SJSA1 (cell line): ENCODE measurements at regions not wholly inside any gene's neighbourhood (a gene's known extent, or its start where the extent isn't known, plus 50 kb on each side); places are given as distances from the start of the nearest gene placed in this dataset.
"Not testable (repeated sequence)": the region's sequence is repeated elsewhere in the genome, so short reads cannot be mapped to it uniquely, and the experiment has no call there.

ENCODE experiments used
- DNase-seq, 2 experiments: peaks; one replicate each; pipeline ENCODE4 v3.0.0-alpha.2; 2015 to 2020; ENCODE audit warnings: low spot score in 2 of 2, low read depth in 1 of 2
- H3K27ac ChIP-seq: fragments of 250-450 bp; sonication (Bioruptor Pico); 2 replicates; pipeline ENCODE4 v1.5.1; 2020; ENCODE audit warnings: mild to moderate bottlenecking, moderate library complexity
- H3K27me3 ChIP-seq: fragments of 250-450 bp; sonication (Bioruptor Pico); replicated peaks from 2 replicates; pipeline ENCODE4 v1.5.1; 2020; ENCODE audit warnings: mild to moderate bottlenecking, moderate library complexity
- H3K36me3 ChIP-seq: fragments of 250-450 bp; sonication (Bioruptor Pico); 2 replicates; pipeline ENCODE4 v1.5.1; 2020; ENCODE audit warnings: mild to moderate bottlenecking
- H3K4me1 ChIP-seq: fragments of 250-450 bp; sonication (Bioruptor Pico); replicated peaks from 2 replicates; pipeline ENCODE4 v1.6.1; 2021; ENCODE audit warnings: mild to moderate bottlenecking
- H3K4me3 ChIP-seq: fragments of 250-450 bp; sonication (Bioruptor Pico); 2 replicates; pipeline ENCODE4 v1.5.1; 2020; ENCODE audit warnings: mild to moderate bottlenecking
- H3K9me3 ChIP-seq: fragments of 250-450 bp; sonication (Bioruptor Pico); replicated peaks from 2 replicates; pipeline ENCODE4 v1.5.1; 2020; ENCODE audit warnings: mild to moderate bottlenecking

GRCh38 chr11:109062445-109062844 lies 359.5 kb upstream of the C11orf87 start:
- H3K36me3 ChIP-seq = no peaks in the 10 kb centered on the region
- H3K4me1 ChIP-seq = no peaks in the 10 kb centered on the region
- H3K4me3 ChIP-seq = no peak overlapping the region
- H3K9me3 ChIP-seq = no peaks in the 10 kb centered on the region
- no peak for DNase-seq
- no peak overlapping the region for H3K27ac ChIP-seq
- H3K27me3 ChIP-seq = no peaks in the 10 kb centered on the region

GRCh38 chr11:109062871-109063270 lies 359.1 kb upstream of the C11orf87 start:
- no peaks in the 10 kb centered on the region for H3K9me3 ChIP-seq
- H3K4me1 ChIP-seq = no peaks in the 10 kb centered on the region
- H3K4me3 ChIP-seq = no peak overlapping the region
- no peaks in the 10 kb centered on the region for H3K36me3 ChIP-seq
- no peaks in the 10 kb centered on the region for H3K27me3 ChIP-seq
- H3K27ac ChIP-seq = no peak overlapping the region
- DNase-seq = no peak

- H3K4me1 ChIP-seq, H3K4me3 ChIP-seq, DNase-seq, H3K27me3 ChIP-seq, H3K27ac ChIP-seq, H3K36me3 ChIP-seq, H3K9me3 ChIP-seq: not testable (repeated sequence)
These were observed 357.2 kb upstream of the C11orf87 start for GRCh38 chr11:109064618-109065311.

- Histone ChIP-seq H3K9me3 (no peaks in the 10 kb centered on the region), H3K4me1 (no peaks in the 10 kb centered on the region), H3K36me3 (no peaks in the 10 kb centered on the region), H3K27me3 (no peaks in the 10 kb centered on the region), H3K27ac (no peak overlapping the region), H3K4me3 (no peak overlapping the region)
- no peak for DNase-seq
These were observed 350.7 kb upstream of the C11orf87 start for GRCh38 chr11:109071262-109071661.

- H3K4me3 ChIP-seq = no peak overlapping the region
- no peaks in the 10 kb centered on the region for H3K9me3 ChIP-seq
- H3K27ac ChIP-seq = no peak overlapping the region
- H3K27me3 ChIP-seq = no peaks in the 10 kb centered on the region
- no peaks in the 10 kb centered on the region for H3K36me3 ChIP-seq
- DNase-seq = no peak
- H3K4me1 ChIP-seq = no peaks in the 10 kb centered on the region
These were observed 350.1 kb upstream of the C11orf87 start for GRCh38 chr11:109071712-109072524.

GRCh38 chr11:109073032-109073822 lies 348.8 kb upstream of the C11orf87 start:
- no peak for DNase-seq
- H3K4me3 ChIP-seq = no peak overlapping the region
- no peaks in the 10 kb centered on the region for H3K4me1 ChIP-seq
- no peaks in the 10 kb centered on the region for H3K36me3 ChIP-seq
- no peak overlapping the region for H3K27ac ChIP-seq
- H3K27me3 ChIP-seq = no peaks in the 10 kb centered on the region
- no peaks in the 10 kb centered on the region for H3K9me3 ChIP-seq

GRCh38 chr11:109075976-109076375 lies 346.0 kb upstream of the C11orf87 start:
- Histone ChIP-seq H3K4me1 (no peaks in the 10 kb centered on the region), H3K27me3 (no peaks in the 10 kb centered on the region), H3K36me3 (no peaks in the 10 kb centered on the region), H3K27ac (no peak overlapping the region), H3K4me3 (no peak overlapping the region), H3K9me3 (no peaks in the 10 kb centered on the region)
- no peak for DNase-seq

GRCh38 chr11:109076870-109077269 lies 345.1 kb upstream of the C11orf87 start:
- Histone ChIP-seq H3K27me3 (no peaks in the 10 kb centered on the region), H3K36me3 (no peaks in the 10 kb centered on the region), H3K9me3 (no peaks in the 10 kb centered on the region), H3K4me3 (no peak overlapping the region), H3K4me1 (no peaks in the 10 kb centered on the region), H3K27ac (no peak overlapping the region)
- DNase-seq = no peak

GRCh38 chr11:109077291-109077920 lies 344.6 kb upstream of the C11orf87 start:
- DNase-seq = no peak
- H3K4me3 ChIP-seq = no peak overlapping the region
- H3K4me1 ChIP-seq = no peaks in the 10 kb centered on the region
- no peaks in the 10 kb centered on the region for H3K27me3 ChIP-seq
- no peak overlapping the region for H3K27ac ChIP-seq
- no peaks in the 10 kb centered on the region for H3K36me3 ChIP-seq
- no peaks in the 10 kb centered on the region for H3K9me3 ChIP-seq

GRCh38 chr11:109085708-109086373 lies 336.1 kb upstream of the C11orf87 start:
- Histone ChIP-seq H3K36me3 (no peaks in the 10 kb centered on the region), H3K27ac (no peak overlapping the region), H3K9me3 (no peaks in the 10 kb centered on the region), H3K4me1 (no peaks in the 10 kb centered on the region), H3K27me3 (no peaks in the 10 kb centered on the region), H3K4me3 (no peak overlapping the region)
- peak in 1 of 2 experiments; percentile 4 for DNase-seq

GRCh38 chr11:109086931-109087330 lies 335.1 kb upstream of the C11orf87 start:
- no peak for DNase-seq
- Histone ChIP-seq H3K4me1 (no peaks in the 10 kb centered on the region), H3K27ac (no peak overlapping the region), H3K9me3 (no peaks in the 10 kb centered on the region), H3K36me3 (no peaks in the 10 kb centered on the region), H3K27me3 (no peaks in the 10 kb centered on the region), H3K4me3 (no peak overlapping the region)

GRCh38 chr11:109088086-109088485 lies 333.9 kb upstream of the C11orf87 start:
- Histone ChIP-seq H3K27me3 (no peaks in the 10 kb centered on the region), H3K4me1 (no peaks in the 10 kb centered on the region), H3K4me3 (no peak overlapping the region), H3K36me3 (no peaks in the 10 kb centered on the region), H3K9me3 (no peaks in the 10 kb centered on the region), H3K27ac (no peak overlapping the region)
- no peak for DNase-seq

- DNase-seq = no peak
- Histone ChIP-seq H3K36me3 (no peaks in the 10 kb centered on the region), H3K27ac (no peak overlapping the region), H3K27me3 (no peaks in the 10 kb centered on the region), H3K4me1 (no peaks in the 10 kb centered on the region), H3K4me3 (no peak overlapping the region), H3K9me3 (no peaks in the 10 kb centered on the region)
These were observed 332.8 kb upstream of the C11orf87 start for GRCh38 chr11:109089144-109089543.
